HG03045 (cell line): ENCODE measurements at regions not wholly inside any gene's neighbourhood (a gene's known extent, or its start where the extent isn't known, plus 50 kb on each side); places are given as distances from the start of the nearest gene placed in this dataset.

ENCODE experiments used
- ATAC-seq: cut with Tn5 transposase; IDR thresholded peaks from one replicate; pipeline ENCODE4 v1.9.1; 2021; ENCODE audit warnings: mild to moderate bottlenecking, moderate library complexity; ENCODE audit not compliant: unreplicated experiment

DNA sequence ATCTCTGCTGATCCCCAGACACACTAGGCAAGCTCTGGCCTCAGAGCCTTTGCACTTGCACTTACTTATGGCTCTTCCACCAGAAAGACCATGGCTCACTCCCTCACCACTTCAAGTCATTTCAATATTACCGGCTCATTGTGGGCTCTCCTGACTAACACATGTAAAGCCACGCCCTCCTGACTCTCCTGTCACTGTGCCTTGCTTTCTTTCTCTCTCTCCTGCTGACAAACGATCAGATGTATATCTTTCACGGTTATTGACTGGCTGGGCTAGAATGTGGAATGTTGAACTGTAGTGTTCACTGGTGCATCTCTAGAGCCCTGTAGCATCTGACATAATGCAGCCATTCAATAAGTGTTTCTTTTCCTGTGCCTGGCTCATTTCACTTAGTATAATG is 425.1 kb downstream of the RAB28 start:
- no peak for ATAC-seq

DNA sequence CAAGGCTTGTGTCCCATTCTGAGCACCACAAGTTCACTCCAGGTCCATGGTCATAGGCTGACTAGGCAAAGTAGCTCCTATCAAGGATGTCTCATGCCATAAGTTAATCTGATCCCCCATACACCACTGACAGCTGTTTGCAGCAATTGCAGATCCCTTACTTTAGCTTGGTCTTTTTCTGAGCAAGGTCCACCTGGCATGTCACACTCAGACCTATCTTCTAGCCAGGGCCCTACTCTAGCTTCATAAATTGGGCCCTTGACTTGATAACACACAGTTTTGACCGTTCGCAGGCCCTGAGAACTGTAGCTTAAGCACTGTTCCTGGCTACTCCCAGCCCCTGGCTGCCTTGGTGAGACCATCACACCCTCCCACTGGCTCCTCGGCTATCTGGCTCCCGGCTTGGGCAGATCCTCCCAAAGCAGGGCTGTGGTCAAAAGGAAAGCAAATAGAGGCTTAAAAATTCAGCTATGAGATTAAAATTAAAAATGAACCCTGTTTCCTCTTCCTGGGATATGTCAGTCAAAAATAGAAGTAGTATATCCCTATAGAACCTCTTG is 427.4 kb downstream of the RAB28 start:
- ATAC-seq: no peak

DNA sequence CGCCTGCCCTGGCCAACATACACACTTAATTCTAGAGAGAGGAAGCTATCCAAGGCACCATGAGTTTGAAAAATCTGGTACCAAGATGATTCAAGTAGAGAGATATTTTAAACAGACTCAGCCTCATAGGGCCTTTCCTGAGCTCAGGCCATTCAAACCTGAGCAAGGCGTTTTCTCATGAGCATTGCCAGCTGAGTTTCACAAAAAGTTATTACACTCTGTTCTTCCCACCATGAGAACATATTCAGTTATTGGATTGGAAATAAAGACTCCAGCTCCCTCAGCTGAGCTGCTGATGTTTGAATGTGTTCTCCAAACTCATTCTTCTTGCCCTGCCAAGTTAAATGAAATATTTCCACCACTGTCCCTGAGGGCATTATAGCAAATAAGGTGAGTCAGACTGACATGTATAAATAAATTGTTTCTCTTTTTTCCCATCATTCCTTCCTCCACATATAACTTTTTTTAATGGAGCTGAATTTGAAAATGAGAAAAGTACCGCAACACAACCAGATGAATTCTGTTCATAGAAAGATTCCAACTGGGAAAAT is 429.6 kb downstream of the RAB28 start:
- ATAC-seq: no peak

DNA sequence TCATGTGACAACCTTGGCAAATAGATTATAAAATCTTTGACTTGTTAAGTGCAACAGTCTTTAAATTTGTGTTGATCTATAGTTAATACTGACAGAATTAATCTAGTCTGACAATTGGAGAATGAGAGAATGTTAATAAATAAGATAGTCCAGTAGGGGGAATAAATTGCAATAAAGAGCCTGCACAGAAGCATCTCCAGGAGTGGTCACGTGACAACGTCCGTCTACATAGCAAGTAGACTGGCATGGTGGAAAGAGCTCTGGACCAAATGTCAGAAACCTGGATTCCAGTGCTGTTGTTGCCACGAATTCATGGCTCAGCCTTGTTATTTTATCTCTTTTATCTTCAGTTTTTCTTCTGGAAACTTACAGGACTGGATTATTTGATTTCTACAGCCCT is 436.5 kb downstream of the RAB28 start:
- ATAC-seq: no peak

DNA sequence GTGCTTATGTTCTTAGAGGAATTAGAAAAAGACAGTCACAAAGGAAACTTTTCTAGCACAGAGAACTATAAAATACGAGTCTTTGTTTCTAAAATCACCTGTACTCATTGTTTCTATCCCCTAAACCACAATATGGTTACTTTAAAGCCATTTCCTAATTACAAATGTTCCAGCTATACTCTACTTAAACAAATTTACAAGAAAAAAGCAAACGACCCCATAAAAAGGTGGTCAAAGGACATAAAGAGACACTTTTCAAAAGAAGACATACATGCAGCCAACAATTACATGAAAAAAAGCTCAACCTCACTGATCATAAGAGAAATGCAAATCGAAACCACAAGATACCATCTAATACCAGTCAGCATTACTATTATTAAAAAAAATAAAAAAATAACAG is 447.3 kb downstream of the RAB28 start:
- ATAC-seq: no peak

DNA sequence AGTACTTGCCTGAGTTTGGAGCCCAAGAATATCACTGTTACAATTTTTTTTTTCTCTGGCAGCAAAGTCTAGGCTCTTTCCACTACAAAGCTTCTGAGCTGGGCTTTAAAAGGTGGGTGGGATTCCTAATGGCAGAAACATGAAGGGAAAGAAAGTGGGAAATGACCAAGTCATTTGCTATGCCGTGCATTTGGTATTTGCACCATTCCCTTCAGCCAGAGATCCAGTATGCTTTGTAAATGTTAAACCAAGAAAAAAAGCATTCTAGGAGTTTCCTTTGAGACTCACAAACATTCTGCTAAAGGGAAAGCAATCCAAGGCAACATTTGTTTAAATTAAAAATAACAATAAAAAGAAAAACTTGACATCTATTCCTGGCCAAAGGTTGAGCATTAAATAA is 451.2 kb downstream of the RAB28 start:
- ATAC-seq: no peak

DNA sequence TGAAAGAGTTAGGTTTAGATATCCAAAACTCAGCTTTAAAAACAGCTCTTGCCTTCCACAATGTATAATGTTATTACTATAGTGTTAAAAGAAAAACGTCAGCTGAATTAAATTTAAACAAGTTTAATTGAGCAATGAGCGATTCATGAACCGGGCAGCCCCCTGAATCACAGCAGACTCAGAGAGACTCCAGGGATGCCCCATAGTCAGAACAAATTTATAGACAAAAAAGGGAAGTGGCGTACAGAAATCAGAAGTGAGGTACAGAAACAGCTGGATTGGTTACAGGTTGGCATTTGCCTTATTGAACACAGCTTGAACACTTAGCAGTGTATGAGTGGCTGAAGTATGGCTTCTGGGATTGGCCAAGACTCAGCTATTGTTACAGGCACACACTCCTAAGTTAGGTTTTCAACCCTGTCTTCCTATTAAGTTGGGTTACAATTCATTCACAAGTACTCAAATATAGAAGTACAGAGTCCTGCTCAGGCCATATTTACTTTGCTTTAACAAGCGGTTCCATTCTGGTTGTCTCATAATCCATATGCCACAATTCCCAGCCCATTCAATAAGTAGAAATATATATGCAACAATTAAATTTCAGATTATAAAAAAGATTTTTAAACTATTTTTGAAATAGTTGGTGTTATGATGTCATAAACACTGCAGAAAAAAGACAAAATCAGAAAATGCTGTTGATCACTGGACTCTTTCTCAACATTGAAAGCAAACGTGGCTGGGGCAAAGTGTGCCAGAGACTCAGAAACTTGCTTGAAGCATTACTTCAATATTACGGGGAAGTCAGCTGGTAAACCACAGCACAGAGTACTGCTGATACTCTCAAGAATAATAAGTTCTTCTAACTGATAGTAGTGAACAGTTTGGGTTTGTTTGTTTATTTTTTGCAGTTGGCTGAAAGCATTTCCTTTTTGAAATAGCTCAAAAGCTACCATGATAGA is 459.7 kb downstream of the RAB28 start:
- no peak for ATAC-seq

DNA sequence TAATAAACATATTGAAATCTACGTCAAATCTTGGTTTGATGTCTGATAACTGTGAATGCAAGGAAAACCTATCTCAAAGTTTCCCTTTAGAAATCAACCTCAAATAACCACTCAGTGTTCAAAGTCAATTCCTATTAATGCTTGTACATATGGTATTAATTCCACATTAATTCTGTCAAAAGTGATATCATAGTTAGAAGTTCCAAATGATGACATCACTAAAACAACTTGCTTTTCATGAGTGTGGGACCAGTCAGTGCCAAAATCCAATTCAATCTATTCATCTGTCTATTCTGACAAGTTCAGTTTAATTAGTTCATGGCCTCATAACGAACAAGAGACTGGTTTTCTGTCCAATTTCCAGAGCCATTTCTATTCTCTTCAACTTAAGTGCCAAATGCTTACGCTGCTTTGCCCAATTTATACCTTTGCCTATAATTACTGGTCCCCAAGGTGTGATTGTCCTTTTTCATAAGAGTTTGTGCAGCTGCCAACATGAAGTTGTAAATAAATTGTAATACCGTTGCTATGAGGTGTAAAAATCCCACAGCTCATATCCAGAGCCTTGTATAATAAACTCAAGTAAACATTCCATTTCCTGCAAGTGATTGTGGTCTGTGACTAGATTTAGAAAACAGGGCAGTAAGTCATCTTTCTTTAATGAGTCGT is 476.2 kb downstream of the RAB28 start:
- ATAC-seq: no peak

DNA sequence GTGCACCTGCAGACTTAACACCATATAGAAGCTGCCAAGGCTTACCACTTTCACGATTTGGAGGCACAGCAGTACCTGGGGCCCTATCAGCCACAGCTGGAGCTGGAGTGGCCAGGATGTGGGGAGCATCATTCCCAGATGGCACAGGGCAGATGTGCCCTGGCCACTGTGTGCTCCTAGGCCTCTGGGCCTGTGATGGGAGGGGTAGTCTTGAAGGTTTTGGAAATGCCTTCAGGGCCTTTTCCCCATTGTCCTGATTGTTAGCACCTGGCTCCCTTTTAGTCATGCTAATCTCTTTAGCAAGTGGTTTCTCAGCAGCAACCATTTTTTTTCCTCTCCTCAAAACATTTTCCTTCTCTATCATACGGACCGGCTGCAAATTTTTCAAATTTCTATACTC is 490.2 kb downstream of the RAB28 start:
- no peak for ATAC-seq

DNA sequence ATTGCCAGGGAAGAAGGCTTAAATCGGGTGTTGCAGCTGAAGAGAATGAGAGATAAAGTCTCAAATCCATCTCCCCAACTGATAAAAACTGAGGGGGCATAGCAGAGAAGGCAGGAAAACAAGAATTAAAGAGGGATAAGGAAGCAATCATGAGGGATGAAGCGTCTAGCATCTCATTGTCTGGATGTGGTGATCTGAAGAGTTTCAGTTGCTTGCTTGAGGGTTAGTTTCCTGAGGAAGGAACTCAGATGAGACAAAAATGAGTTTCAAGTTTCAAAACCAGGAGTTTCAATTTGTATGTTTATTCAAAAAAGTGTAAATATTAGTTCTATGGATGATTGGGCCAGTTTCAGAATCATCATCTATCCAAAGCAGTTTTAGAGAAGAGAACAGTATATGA is 496.9 kb downstream of the RAB28 start:
- ATAC-seq: no peak

DNA sequence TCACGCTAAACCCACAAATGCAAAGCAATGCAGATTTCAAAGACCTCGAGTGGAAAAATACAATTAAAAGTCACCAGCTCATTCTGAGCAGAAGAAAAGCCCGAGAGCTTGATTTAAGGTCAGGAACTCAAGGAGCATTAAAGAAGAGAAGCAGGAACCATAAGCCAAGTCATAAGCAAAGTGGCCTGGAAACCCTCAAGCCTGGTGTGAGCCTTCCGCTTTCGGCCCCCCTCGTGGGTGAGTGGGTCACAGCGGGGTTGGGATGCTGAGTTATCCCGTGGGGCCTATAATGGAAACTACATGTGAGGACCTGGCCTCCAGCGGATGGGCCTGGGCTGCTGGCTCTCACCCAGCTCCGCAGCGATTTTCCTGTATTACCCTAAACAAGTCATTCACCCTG is 504.3 kb downstream of the RAB28 start:
- no peak for ATAC-seq

DNA sequence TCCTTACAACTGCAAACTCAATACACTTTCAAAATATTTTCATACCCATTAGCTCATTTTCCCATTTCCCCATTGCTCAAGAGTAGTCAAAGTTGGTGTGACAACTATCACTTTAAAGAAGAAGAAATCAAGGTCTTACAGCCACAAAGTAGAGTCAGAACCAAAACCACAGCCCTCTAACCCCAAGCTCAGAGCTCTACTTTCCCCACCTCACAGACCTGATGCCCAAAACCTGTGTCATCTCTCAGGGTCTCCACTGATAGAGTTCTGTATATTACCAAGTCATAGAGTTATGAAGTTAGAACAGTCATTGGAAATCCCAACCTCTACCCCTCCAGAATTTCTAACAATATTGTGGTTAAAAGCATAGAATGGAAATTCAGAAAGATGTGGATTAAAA is 505.8 kb downstream of the RAB28 start:
- ATAC-seq: no peak

DNA sequence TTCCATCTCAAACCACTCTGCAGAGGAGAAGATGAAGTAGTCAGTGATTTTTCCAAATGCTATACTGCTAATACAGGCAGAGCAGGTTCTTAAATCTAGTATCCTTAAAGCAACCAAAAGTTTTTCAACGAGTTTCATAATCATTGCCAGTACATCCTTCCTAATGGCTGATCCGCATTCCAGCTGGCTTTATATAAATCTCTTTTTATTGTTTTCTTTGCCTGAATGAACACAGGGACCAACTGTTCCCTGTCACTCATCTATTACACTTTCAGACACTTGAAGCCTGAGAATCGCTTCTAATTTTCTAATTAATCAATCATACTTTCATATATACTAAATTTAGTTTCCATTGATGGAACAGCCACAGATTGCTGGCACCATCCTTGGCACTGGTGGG is 508.6 kb downstream of the RAB28 start:
- no peak for ATAC-seq

DNA sequence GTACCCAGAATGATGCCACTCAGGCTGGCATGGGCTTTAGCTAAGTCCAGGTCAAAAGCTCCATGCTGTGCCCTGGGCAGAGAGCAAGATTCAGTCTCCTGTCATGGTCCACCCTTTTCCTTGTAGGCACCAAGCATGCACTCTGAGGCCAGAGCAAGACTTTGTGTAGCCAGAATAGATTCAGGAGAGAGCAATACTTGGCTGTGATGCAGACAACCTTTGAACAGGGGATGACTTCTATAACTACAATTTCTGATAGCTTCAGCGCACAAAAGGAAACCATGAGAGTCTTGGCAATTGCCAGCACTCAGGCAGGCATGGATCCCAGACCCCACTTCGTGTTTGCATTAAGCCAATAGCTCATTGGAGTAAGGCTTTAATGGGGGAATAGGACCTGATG is 510.6 kb downstream of the RAB28 start:
- ATAC-seq: no peak

DNA sequence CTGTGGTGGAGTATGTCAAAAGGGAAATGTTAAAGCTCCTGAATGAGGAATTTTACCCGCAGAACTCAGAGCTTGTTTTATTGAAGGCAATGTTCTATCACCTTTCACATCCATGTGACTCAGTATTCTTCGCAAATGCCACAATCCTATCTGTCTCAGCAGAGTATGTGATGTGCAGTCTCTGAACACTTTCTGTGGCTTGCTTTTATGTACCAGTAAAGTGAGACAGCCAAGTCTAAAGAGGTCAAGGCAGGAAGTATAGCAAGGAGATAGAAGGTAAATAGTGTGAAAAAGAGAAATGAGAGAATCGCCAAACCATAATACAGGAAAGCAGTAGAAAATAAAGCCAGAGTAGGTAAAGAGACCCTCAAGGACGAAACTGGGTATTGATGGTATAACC is 515.8 kb downstream of the RAB28 start:
- ATAC-seq: no peak

DNA sequence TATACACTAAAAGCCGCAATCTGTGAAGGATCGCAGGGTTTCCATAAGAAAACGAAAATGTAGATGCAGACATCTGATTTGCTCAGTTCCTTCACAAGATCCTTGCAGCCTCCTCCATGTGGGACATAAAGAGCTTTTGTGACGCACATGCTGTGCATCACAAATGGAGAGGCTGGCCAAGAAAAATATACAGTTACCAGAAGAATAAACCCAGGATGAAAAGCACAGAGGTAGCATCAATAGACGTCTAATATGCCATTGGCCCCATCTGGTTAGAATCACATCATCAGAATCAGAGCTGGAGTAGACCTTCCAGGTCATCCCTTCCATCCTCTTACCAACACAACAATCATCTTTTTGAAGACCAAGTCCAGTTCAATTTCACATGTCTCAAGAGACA is 517.4 kb downstream of the RAB28 start:
- ATAC-seq: no peak

DNA sequence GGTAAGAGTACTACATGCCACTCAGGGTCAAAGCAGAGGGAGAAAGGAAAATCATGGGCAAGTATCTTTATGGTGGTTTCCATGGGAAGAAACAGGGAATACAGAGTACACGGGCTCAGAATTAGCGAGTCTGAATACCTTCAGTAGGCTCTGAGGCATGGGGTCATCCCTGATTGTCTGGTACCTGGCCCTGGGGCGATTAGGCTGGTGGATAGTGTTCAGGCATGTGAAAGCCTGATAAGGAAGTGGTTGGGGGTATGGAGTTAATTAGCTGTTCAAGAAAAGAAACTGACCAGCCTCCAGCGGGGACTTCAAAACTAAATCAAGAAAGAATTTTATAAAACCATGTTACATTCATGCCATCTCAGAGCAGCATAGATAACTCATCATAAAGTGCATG is 518.8 kb downstream of the RAB28 start:
- no peak for ATAC-seq

DNA sequence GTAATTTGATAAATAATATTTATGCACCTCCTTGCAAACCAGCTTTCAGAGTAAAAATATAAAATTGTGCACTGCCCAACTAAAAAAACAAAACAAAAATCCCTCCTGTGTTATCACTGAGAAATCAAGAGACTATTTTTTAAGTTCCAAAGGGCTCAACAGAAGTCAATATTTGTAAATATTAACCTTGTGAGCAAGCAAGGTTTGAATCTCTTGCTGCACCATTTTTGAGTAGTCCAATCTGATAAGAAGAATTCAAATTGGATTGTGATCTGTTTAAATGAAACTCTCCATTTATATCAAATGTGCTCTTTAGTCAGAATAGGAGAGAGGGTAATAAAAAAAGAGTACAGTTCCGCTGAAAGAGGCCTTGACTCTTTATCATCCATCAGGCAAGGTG is 520.2 kb downstream of the RAB28 start:
- ATAC-seq: no peak

DNA sequence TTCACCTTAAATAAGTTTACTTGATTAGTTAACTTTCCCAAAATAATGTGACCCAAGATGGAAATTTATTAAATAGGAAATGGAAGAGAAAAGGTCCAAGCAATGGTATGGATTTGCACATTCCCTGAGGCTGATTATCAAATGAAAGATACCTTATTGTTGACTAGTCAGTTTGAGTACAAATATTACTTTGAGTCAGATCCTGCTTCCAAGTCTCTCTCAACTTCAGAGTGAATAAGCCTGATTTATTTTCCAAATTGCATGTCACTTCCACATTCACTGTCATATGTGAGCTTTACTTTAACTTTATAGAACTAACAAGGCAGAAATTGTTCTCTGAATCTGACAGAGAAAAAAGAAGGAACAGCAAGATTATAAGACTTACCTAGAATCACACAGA is 520.8 kb downstream of the RAB28 start:
- no peak for ATAC-seq

DNA sequence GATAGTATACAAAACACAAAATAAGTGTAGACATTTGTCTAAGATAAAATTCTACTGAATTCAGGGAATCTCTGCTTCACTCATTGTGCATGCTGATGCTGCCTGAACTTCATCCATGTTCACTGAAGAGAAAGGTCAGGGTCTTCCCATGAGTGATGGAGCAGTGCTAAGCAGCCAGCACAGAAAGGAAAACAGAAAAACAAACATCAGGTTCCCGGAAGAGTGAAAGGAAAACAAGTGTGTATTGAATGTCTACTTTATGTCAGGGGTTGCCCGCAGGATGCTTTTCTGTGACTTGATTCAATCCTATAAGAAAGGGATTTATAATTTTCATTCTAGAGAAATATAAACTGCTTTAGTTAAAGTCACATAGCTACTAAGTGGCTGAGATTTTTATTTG is 522.4 kb downstream of the RAB28 start:
- ATAC-seq: no peak

DNA sequence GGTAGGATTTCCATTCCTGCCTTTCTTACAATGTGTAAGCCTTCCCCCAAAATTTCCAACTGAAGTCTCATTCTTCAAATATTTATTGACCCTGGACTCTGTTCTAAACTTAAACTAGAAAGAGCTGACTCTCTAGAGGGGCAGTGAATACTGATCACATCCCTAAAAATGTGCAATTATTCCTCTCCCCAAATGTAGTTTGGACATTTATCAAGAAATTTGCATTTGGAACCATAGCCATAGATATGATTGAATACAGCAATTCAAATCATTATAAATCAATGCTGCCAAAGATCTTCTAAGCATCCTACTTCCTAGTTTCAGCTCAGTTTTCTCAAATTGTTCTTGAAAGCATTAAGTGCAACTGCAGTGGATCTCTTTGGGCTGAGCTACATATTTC is 525.7 kb downstream of the RAB28 start:
- no peak for ATAC-seq

DNA sequence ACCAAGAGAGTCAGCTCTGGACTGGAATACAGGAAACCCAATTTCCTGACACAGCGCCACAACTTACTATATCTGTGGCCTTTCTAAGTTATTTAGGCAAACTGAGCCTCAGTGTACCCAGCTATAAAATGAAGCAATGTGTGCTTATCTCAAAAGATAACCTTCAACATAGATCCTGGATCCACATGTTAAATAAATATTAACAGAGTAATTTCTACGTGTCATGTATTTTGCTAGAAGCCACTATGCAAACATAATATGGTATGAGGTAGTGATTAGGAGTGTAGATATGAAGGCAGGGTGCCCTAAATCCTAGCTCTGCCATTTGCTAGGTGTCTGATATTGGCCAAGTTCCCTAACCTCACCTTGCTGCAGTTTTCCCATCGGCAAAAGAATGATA is 527.0 kb downstream of the RAB28 start:
- ATAC-seq: no peak
